Sigmoid colon (tissue), 4 donors: ENCODE measurements at regions not wholly inside any gene's neighbourhood (a gene's known extent, or its start where the extent isn't known, plus 50 kb on each side); places are given as distances from the start of the nearest gene placed in this dataset.

ENCODE experiments used
- POLR2A ChIP-seq, 2 donors: fragments of 450-650 bp; IDR thresholded peaks; one replicate each; pipeline ENCODE4 v1.6.1; 2016; ENCODE audit warnings: antibody characterized with exemption in 2 of 2, mild to moderate bottlenecking in 2 of 2, moderate library complexity in 2 of 2
- POLR2AphosphoS5 ChIP-seq, 4 donors: sonication (generic); formaldehyde crosslinking; IDR thresholded peaks; one replicate each; pipeline ENCODE4 v1.6.1; 2017; ENCODE audit warnings: antibody characterized with exemption in 4 of 4
- TF ChIP-seq, protein P1 (sequence below), 4 experiments: fragments of 450-650 bp in 3 of 4; fragments of 200-600 bp in 1 of 4; IDR thresholded peaks; one replicate each; pipeline ENCODE4 v1.5.1; 2016 to 2019; ENCODE audit warnings: antibody characterized with exemption in 4 of 4, mild to moderate bottlenecking in 3 of 4, moderate library complexity in 2 of 4

DNA sequence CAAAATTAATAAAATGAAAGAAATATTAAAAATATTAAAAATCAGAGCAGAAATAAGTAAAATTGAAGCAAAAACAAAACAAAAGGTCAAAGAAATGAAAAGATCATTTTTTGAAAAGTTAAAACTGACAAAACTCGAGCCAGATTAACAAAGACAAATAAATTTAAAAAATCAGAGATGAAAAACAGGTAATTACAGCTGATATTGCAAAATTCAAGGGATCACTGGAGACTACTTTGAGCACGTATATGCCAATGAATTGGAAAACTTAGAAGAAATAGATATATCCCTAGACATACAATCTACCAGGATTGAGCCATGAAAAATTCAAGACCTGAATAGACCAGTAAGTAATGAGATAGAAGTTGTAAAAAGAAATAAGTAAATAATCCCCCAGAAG lies 446.2 kb upstream of the EYS start:
- TF ChIP-seq, protein P1, sequence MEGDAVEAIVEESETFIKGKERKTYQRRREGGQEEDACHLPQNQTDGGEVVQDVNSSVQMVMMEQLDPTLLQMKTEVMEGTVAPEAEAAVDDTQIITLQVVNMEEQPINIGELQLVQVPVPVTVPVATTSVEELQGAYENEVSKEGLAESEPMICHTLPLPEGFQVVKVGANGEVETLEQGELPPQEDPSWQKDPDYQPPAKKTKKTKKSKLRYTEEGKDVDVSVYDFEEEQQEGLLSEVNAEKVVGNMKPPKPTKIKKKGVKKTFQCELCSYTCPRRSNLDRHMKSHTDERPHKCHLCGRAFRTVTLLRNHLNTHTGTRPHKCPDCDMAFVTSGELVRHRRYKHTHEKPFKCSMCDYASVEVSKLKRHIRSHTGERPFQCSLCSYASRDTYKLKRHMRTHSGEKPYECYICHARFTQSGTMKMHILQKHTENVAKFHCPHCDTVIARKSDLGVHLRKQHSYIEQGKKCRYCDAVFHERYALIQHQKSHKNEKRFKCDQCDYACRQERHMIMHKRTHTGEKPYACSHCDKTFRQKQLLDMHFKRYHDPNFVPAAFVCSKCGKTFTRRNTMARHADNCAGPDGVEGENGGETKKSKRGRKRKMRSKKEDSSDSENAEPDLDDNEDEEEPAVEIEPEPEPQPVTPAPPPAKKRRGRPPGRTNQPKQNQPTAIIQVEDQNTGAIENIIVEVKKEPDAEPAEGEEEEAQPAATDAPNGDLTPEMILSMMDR (IDR thresholded peaks at IDR 0.05): no peak
- TF ChIP-seq POLR2AphosphoS5 (IDR thresholded peaks at IDR 0.05) (no peak), POLR2A (IDR thresholded peaks at IDR 0.05) (no peak)
